Central memory CD8-positive, alpha-beta T cell (primary cell): ENCODE measurements at regions not wholly inside any gene's neighbourhood (a gene's known extent, or its start where the extent isn't known, plus 50 kb on each side); places are given as distances from the start of the nearest gene placed in this dataset.

Experiments
- ATAC-seq: fragments of 150-1000 bp; cut with Tn5 transposase; replicated peaks from 2 replicates; pipeline ENCODE4 v1.10.0; 2022; ENCODE audit warnings: mild to moderate bottlenecking, moderate FRiP score, moderate number of reproducible peaks; ENCODE audit not compliant: poor library complexity, severe bottlenecking; ENCODE audit errors: extremely low read depth
- DNase-seq, 2 donors: peaks; one replicate each; pipeline ENCODE4 v3.0.0; 2021; ENCODE audit warnings: low spot score in 2 of 2
- H3K27ac Mint-ChIP-seq: one replicate; pipeline ENCODE4 v1.8.0; 2022; ENCODE audit warnings: low read depth, mild to moderate bottlenecking, moderate library complexity, mixed read lengths
- H3K27me3 Mint-ChIP-seq: one replicate; pipeline ENCODE4 v1.8.0; 2022; ENCODE audit warnings: mixed read lengths
- H3K36me3 Mint-ChIP-seq: one replicate; pipeline ENCODE4 v1.8.0; 2022; ENCODE audit warnings: mild to moderate bottlenecking, moderate library complexity, mixed read lengths; ENCODE audit not compliant: insufficient read depth
- H3K4me1 Mint-ChIP-seq: one replicate; pipeline ENCODE4 v1.8.0; 2022; ENCODE audit warnings: mixed read lengths
- H3K4me3 Mint-ChIP-seq: one replicate; pipeline ENCODE4 v1.8.0; 2022; ENCODE audit warnings: mild to moderate bottlenecking, moderate library complexity, mixed read lengths
- H3K9me3 Mint-ChIP-seq: one replicate; pipeline ENCODE4 v1.8.0; 2022; ENCODE audit warnings: mixed read lengths

GRCh38 chr3:64358176-64358575, 132.9 kb upstream of the PRICKLE2 start:
- Mint-ChIP-seq H3K9me3 (no peaks in the 10 kb centered on the region), H3K4me3 (no peak overlapping the region), H3K36me3 (no peaks in the 10 kb centered on the region), H3K4me1 (no peaks in the 10 kb centered on the region), H3K27ac (no peak overlapping the region), H3K27me3 (no peaks in the 10 kb centered on the region)
- no peak for ATAC-seq
- DNase-seq, result no peak

- H3K27me3 Mint-ChIP-seq, result no peaks in the 10 kb centered on the region
- ATAC-seq, result no peak
- no peaks in the 10 kb centered on the region for H3K36me3 Mint-ChIP-seq
Observed at GRCh38 chr3:64357481-64357880, 132.2 kb upstream of the PRICKLE2 start.

DNA sequence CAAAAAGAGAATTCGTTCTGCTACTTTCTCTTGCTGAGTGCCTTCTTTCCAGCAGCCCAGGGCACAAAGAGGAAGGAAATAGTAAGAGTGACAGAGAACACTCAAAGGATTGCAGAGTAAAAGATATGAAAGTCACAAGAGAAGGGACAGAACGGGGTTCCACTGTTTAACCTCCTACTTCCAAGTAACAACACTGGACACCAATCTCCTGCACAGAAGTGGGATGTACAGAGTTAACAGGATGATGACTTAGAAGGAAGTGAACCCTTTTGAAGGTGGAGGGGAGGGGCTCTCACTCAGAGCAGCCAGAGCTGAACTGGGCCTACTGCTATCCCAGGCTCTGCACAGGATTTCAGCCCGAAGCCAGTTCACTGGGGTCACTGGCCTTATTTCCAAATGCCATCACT, 130.1 kb upstream of the PRICKLE2 start:
- no peaks in the 10 kb centered on the region for H3K36me3 Mint-ChIP-seq
- H3K9me3 Mint-ChIP-seq, result no peaks in the 10 kb centered on the region
- no peak overlapping the region for H3K27ac Mint-ChIP-seq
- DNase-seq, result no peak
- no peak overlapping the region for H3K4me3 Mint-ChIP-seq
- ATAC-seq, result no peak
- no peaks in the 10 kb centered on the region for H3K4me1 Mint-ChIP-seq
- no peaks in the 10 kb centered on the region for H3K27me3 Mint-ChIP-seq

More at GRCh38 chr3:64357481-64357880, 132.2 kb upstream of the PRICKLE2 start:
- no peak for DNase-seq
- H3K4me1 Mint-ChIP-seq, result no peaks in the 10 kb centered on the region
- H3K27ac Mint-ChIP-seq, result no peak overlapping the region
- H3K9me3 Mint-ChIP-seq, result no peaks in the 10 kb centered on the region
- no peak overlapping the region for H3K4me3 Mint-ChIP-seq

DNA sequence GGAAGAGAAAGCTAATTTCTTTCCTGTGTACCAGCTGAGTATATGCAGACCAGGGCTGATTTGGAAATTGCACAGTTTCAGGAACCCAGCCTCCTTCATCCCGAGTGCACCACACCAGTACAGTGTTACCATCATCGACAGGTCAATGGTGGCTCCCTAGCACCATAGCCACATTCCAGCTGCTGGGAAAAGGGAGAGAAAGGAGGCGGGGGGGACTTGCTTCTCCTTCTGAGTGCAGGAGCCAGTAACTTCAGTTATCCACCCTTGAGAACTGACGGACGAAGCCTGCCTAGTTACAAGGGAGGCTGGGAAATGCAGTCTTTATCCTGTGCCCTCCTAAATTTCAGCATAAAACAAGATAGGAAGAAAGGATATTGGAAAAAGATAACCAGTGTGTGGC, 129.7 kb upstream of the PRICKLE2 start:
- no peak overlapping the region for H3K4me3 Mint-ChIP-seq
- no peaks in the 10 kb centered on the region for H3K27me3 Mint-ChIP-seq
- ATAC-seq (no peak), DNase-seq (no peak)
- no peaks in the 10 kb centered on the region for H3K9me3 Mint-ChIP-seq
- no peak overlapping the region for H3K27ac Mint-ChIP-seq
- no peaks in the 10 kb centered on the region for H3K36me3 Mint-ChIP-seq
- H3K4me1 Mint-ChIP-seq, result no peaks in the 10 kb centered on the region

DNA sequence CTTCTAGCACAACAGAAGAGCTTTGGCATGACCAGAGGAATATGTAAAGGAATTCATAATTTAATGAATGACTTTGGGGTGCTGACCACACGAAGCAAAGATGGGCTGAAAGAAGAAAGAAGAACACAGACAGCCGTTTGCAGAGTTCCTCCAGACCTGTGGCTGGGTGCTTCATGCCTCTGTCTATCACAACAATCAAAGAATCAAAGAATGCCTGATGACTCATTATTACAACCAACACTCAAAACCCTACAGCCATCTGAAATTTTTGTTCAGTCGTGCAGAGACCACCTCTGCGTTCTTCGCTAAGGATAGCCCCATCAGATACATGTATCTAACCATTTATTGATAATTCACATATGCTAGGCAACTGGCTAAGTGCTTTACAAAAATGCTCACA, 129.0 kb upstream of the PRICKLE2 start:
- no peak overlapping the region for H3K4me3 Mint-ChIP-seq
- H3K4me1 Mint-ChIP-seq, result no peaks in the 10 kb centered on the region
- no peak for DNase-seq
- H3K27me3 Mint-ChIP-seq, result no peaks in the 10 kb centered on the region
- H3K27ac Mint-ChIP-seq, result no peak overlapping the region
- no peaks in the 10 kb centered on the region for H3K36me3 Mint-ChIP-seq
- H3K9me3 Mint-ChIP-seq, result no peaks in the 10 kb centered on the region
- ATAC-seq, result no peak

DNA sequence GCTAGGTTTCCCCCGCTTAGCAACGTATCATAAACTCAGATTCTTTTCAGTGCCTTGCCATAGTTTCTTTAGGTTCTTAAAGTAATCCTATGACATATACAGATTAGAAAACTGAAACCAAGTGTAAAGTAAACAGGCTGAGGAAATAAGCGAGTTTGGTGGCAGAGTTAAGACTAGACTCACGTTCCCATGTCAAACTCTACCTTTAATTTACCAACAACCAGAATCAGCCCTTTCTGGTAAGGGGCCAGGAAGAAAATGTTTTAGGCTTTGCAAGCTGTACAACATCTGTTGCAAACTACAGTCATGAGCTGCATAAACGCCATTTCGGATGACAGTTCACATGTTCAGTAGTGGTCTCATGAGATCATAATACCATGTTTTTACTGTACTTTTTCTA, 128.0 kb upstream of the PRICKLE2 start:
- Mint-ChIP-seq H3K27me3 (no peaks in the 10 kb centered on the region), H3K9me3 (no peaks in the 10 kb centered on the region), H3K27ac (no peak overlapping the region), H3K4me1 (no peaks in the 10 kb centered on the region), H3K4me3 (no peak overlapping the region), H3K36me3 (no peaks in the 10 kb centered on the region)
- ATAC-seq, result no peak
- DNase-seq, result no peak

DNA sequence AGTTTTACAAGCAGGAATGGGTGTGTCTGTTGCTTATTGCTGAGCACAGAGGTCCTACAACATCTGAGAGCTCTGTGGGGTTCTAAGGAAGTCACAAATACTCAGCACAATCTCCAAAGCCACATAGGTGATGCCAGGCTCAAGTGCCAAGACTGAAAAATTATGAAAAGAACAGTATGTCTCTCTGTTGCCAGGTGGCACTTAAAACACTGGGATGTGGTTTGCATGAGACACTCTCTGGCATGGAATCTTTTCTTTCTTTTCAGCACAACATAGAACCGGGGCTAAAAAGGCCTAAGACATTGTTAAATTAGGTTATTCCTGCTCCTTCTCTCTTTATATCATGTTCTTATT, 127.3 kb upstream of the PRICKLE2 start:
- Mint-ChIP-seq H3K9me3 (no peaks in the 10 kb centered on the region), H3K36me3 (no peaks in the 10 kb centered on the region), H3K27ac (no peak overlapping the region), H3K27me3 (no peaks in the 10 kb centered on the region), H3K4me3 (no peak overlapping the region), H3K4me1 (no peaks in the 10 kb centered on the region)
- ATAC-seq (no peak), DNase-seq (no peak)

DNA sequence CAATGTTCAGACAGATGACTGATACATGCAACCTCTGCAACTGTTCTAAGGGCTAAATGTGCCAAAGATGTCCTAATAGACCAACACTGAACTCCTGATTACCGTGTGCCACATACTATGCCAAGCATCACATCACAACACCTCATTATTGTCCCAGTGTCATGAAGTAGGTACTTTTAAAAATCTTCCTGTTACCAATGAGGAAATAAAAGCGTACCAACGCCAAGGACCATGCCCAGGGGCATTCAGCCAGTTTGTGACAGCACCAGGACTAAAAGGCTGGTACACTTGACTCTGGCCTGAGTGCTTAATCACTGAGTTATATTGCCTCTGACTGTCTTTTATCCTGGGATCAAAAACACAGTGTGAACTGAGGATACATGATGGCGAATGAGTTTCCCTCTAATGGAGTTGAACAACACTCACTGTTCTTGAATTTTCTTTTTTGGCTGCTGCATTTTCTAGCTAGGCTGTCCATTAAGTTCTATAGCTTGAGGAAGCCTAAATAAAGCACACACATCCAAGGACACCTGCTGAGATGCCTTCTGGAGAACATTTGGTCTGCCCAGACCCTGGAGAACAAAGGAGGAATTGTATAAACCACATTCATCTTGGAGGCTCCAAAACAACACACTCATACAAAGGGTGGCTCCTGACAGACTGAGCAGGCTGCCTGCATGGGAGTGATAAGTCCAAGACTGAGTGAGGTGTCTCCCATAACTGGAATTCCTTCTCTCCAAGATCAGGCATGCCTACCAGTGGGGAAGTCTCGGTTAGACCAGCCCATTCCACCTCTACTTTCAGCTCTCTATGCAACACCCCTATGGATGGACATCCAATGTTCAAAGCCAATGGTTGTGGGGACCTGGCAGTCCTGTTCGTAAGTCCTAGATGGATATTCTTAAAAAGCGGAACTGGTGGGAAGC, 126.7 kb upstream of the PRICKLE2 start:
- no peak overlapping the region for H3K4me3 Mint-ChIP-seq
- no peaks in the 10 kb centered on the region for H3K27me3 Mint-ChIP-seq
- H3K27ac Mint-ChIP-seq, result no peak overlapping the region
- H3K4me1 Mint-ChIP-seq, result no peaks in the 10 kb centered on the region
- no peaks in the 10 kb centered on the region for H3K9me3 Mint-ChIP-seq
- H3K36me3 Mint-ChIP-seq, result peaks cover 1% of the 10 kb centered on the region
- ATAC-seq, result no peak
- DNase-seq, result no peak

DNA sequence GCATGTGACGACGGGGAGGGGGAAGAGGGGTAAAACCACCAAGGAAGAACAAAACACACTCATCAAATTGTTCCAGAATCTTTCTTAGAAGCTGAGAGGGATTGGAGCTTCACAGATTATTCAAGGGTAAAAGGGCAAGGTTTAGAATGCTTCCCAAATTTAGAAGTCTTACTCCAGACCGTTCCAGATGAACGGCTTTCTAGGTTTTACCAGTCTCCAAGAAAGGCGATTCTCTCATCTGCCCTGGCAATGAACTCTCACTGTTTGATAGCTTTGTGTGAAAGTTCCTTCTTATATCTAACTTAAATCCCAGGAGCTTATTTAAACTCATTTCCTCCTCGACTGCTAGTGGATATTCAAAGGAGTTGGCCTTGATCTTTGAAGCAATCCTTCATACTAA, 124.3 kb upstream of the PRICKLE2 start:
- H3K4me3 Mint-ChIP-seq, result no peak overlapping the region

GRCh38 chr3:64345371-64345770, 120.1 kb upstream of the PRICKLE2 start:
- no peaks in the 10 kb centered on the region for H3K4me1 Mint-ChIP-seq
- H3K36me3 Mint-ChIP-seq, result peaks cover 6% of the 10 kb centered on the region
- H3K4me3 Mint-ChIP-seq, result no peak overlapping the region
- no peaks in the 10 kb centered on the region for H3K27me3 Mint-ChIP-seq
- no peak overlapping the region for H3K27ac Mint-ChIP-seq
- ATAC-seq, result no peak
- no peaks in the 10 kb centered on the region for H3K9me3 Mint-ChIP-seq
- no peak for DNase-seq

More for the DNA sequence above, 124.3 kb upstream of the PRICKLE2 start:
- no peak overlapping the region for H3K27ac Mint-ChIP-seq
- no peaks in the 10 kb centered on the region for H3K9me3 Mint-ChIP-seq
- DNase-seq (no peak), ATAC-seq (no peak)
- no peaks in the 10 kb centered on the region for H3K4me1 Mint-ChIP-seq
- H3K36me3 Mint-ChIP-seq, result peaks cover 1% of the 10 kb centered on the region
- no peaks in the 10 kb centered on the region for H3K27me3 Mint-ChIP-seq

DNA sequence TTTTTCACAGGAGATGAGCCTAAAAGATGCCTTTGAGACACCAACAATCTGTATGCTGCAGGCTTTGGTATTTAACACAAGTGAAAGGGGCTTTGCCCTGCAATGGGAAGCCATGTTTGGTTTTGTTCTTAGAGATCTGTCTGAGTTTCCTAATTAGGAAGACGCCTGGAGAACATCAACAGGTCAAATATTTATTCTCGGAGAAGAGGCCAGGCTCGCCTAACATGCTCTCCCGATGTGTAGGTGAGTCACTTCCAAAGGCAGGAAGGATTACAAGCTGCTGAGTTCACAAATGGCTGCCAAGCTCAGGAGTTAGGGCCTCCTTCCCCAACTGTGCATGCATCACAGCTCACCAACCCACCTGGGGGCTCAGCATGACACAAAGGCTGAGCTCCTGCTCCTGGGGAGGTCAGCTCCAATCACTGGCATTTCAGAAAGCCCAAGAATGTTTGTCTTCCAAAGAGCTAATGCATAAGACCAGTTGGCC, 119.5 kb upstream of the PRICKLE2 start:
- ATAC-seq (no peak), DNase-seq (no peak)
- no peaks in the 10 kb centered on the region for H3K9me3 Mint-ChIP-seq
- no peak overlapping the region for H3K27ac Mint-ChIP-seq
- no peak overlapping the region for H3K4me3 Mint-ChIP-seq
- H3K27me3 Mint-ChIP-seq, result no peaks in the 10 kb centered on the region
- H3K36me3 Mint-ChIP-seq, result peaks cover 6% of the 10 kb centered on the region
- no peaks in the 10 kb centered on the region for H3K4me1 Mint-ChIP-seq

DNA sequence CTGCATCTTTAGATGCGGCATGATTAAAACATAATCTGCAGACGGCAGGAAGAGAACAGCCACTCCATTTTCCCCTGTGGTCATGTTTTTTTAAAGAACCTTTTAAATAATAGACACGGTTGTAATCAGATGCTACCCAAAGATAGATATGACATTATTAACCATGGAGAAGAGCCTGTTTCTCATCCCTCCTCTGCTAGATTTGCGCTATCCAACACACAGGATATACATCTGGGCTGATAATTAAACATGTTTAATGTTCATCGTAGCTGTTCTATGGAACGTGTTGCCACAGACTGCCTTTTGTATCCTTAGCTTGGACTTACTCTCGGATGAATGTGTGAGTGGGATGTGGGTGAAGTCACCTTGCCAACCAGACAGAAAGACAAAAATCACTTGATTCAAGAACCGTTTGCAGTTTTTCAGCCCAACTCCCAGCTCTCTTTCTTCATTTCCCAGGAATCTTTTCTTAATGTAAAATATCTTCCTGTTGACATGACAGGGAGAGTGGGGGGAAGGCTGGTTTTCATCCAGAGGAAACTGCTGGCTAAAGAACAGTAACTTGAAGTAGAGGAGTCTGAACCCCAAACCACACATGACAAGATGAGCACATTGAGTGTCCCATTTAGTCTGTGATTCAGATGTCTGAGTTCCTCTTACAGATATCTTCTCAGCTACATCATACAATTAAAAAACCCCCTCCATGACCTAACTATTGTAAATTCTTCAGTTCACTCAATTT, 118.6 kb upstream of the PRICKLE2 start:
- Mint-ChIP-seq H3K4me1 (no peaks in the 10 kb centered on the region), H3K9me3 (no peaks in the 10 kb centered on the region), H3K27me3 (no peaks in the 10 kb centered on the region), H3K27ac (no peak overlapping the region), H3K36me3 (peaks cover 6% of the 10 kb centered on the region), H3K4me3 (no peak overlapping the region)
- DNase-seq (no peak), ATAC-seq (no peak)
